GM19238 (cell line): ENCODE measurements at regions not wholly inside any gene's neighbourhood (a gene's known extent, or its start where the extent isn't known, plus 50 kb on each side); places are given as distances from the start of the nearest gene placed in this dataset.
"Not testable (repeated sequence)": the region's sequence is repeated elsewhere in the genome, so short reads cannot be mapped to it uniquely, and the experiment has no call there.

Experiments used
- DNase-seq: peaks from one replicate; pipeline ENCODE4 v3.0.0; 2011; ENCODE audit warnings: low spot score; ENCODE audit not compliant: insufficient read length

DNA sequence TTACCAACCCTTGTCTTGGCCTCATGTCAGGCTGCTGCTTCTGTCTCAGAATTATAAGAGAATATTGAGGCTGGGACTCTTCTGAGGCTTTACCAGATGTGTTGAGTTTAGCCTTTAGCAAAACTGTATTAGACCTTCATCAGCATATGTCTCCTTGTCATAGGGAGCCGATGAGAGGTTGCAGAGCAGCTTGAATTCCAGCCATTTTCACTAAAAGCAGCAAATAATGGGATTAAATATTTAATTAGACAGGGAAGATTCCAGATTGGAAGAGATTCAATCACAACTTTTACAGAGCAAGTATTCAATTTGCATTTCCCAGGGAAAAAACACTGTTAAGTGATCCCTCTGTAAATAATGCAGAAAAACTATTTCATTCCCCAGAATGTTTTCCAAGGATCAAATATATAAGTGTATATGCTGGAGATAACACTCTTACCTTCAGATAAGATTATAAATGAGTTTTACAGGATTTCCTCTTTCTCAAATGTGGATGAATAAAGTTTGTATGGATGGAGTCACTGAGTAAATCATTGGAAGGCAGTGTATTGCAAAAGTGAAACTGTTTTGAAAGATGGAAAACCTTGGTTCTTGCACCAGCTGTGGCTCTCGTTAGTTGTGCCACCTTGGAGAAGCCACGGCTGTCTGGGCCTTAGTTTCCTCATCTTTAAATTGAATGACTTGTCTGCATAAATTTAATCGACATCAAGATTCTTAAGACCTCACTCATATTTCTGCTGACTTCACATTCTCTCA is 466.4 kb upstream of the SGO1 start:
- DNase-seq = no peak

DNA sequence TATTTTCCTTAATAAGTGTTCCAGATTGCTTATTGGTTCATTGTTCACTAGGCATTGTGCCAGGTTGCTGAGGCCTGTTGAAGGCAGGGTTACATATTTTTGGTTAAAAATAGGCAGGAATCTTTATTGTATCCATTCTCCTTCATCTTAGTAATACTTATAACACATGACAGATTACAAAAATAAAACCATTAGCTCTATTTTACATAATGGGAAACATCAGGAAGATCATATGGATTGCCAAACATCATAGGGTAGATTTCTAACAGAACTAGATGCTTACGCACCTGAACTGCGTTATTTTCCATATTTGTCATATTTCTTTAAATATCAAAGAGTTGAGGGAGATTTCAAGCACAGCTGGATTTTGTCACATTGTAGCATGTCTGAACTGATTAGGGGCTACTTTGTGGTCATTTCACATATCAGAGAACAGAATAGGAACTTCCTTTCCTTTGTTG is 462.9 kb upstream of the SGO1 start:
- no peak for DNase-seq

DNA sequence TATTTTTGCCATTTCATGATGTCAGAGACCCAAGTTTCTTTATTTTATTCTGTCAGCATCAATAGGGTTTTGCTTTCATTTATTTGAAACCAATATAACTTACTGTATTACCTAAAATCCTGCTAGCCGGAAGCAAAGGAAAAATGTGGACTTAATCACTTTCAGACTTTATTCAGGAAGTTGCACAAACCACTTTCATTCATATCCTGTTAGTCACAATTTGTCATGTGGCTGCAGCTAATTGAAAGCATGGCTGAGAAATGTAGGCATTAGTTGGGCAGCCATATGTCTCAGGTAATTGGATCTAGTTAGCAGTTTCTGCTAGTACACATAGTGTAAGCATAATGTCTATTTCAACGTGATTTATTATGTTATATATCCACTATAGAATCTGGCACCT is 462.3 kb upstream of the SGO1 start:
- no peak for DNase-seq

DNA sequence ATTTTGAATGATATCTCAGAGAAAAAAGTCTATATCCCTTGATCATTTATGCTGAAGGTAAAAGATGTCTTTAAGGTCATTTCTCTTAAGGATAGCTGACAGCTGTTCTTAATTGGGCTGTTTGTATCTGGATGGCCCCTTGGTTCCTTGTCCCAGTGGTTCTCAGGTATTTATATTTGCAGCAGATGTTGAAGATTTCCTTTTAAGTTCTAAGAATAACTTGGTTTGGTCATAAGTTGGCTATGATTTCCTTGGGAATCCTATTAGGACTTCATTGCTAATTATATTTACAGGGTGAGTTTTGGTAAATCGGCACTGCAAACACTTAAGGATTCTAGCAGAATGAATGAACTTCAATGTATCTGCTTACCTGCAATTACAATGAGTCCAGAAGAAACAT is 460.4 kb upstream of the SGO1 start:
- no peak for DNase-seq

DNA sequence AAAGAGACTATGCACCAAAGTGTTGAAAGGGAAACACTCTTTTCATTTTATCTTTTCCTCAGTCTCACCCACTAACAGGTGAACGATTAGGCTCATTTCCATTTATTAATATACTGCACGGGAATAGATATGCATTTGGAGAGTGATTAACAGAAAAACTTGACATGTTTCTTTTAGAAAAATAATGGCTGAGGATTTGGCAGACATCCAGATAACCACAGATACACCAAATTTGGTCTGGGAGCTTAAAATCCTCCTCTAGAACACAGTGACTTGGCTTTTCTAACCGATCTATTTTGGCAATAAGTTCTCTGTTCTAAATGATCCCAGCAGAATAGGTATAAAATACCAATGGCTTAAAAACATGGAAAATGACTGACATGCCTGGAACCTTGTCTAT is 459.3 kb upstream of the SGO1 start:
- DNase-seq = no peak

DNA sequence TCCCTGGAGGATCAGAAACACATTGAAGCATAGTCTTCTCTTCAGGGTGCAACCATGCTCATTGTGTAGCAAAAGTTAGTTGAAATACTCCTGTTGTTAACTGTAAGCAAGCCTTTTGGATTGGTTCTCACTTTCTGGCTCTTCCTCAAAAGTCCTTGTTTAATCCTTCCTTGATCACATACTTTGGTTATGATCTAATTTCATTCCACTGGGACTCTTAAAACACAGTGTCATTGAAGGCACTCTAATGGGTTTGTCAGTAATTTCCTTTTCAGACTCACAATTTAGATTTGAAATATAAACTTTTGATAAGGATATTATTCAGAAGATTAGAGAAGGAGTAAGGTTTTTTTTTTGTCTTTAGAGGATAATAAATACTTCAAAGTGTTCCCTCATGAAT is 451.7 kb upstream of the SGO1 start:
- DNase-seq = no peak

DNA sequence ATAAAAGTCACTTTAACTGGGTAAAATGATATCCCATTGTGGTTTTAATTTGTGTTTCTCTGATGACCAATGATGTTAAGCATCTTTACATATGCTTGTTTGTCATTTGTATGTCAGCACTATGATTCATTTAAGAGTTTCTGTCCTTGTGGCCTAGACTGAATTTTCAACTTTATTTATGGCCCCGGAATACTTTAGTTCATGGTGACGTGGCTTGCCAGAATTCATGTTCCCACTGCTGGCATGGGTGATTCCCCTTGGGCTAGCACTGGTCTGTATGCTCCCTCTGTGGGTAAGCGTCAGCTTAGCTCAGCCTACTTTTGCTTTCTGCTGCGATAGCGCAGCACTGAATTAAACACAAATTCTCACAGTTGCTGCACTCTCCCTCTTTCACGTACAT is 436.3 kb upstream of the SGO1 start:
- no peak for DNase-seq

DNA sequence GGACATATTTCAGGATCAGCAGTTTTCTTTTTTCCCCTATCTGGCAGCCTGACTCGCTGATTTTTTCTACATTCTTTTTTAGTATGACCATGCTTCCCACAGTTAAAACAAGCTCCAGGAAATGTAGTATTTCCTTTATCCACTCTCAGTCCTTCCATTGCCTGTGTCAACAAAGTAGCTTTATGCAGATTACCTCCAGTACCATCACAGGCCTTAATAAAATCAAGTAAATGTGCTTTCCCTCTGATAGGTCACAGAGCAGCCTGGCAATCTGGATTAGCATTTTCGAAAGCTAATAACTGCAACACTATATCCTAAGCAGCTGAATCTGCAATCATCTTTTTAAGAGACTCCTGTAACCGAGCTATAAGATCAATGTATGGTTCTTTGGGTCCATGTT is 432.6 kb upstream of the SGO1 start:
- not testable (repeated sequence) for DNase-seq

DNA sequence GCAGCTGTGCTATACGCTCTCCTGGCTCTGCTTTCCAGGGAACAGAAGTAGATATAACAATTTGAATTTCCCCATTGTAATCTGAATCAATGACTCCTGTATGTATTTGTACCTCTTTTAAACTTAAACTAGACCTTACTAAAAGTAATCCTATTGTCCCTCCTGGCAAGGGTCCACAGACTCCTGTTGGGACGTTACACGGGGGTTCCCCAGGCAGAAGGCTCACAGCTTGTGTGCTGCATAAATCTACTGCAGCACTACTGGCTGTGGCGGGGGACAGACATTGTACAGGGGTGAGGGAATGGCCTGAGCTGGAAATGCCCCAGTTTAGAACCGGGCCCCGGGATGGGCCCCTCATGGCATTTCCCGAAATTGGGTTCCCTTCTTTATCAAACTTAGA is 432.2 kb upstream of the SGO1 start:
- DNase-seq = not testable (repeated sequence)

DNA sequence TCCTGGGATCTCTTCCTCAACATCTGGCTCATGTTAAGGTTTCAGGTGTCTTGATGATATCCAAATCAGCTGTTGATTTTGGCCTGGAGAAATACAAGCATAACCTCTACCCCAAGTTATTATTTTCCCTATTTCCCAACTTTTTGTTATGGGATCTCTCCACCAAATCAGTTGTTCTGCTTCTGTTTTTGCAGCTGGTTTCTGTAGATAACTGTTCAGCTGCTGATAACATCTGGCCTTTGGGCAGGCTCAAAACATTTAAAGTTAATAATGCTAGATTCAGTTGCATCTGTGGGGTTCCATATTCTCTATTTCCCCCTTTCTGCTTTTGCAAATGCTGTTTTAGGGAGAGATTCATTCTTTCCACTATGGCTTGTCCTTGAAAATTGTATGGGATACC is 430.0 kb upstream of the SGO1 start:
- DNase-seq = not testable (repeated sequence)

DNA sequence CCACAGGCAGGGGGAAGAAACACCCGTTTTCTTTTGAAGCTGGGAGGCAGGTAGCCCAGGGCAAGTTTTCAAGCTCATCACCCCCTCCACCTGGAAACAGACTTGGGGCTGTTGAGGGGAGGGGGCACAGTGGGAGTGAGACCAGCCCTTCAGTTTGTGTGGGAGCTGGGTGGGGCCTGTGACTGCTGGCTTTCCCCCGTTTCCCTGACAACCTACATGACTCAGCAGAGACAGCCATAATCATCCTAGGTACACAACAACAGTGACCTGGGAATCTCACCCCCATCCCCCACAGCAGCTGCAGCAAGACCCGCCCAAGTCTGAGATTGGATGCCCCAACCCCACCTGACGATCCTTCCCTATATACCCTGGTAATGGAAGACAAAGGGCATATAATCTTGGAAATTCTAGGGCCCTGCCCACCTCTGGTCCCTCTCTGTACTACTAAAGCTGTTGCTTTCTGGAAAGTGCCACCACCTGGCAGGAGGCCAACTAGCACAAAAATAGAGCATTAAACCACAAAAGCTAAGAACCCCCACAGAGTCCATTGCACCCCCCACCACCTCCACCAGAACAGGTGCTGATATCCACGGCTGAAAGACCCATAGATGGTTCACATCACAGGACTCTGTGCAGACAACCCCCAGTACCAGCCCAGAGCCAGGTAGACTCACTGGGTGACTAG is 422.2 kb upstream of the SGO1 start:
- no peak for DNase-seq

DNA sequence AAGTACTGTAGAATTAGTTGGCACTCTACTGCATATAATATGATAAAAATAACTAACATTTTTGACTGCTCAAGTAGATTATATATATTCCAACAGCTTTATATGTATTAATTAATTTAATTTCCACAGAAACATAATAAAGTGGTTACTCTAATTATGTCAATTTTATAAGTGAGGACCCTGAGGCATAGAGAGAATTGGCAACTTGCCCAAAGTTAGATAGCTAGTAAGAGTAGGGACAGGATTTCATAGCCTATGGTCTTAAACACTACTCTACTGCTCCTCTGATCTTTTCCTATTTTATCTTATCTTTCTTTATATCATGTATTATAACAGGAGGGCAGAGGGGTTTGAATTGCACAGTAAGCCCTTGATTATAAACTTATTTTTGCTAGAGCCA is 418.7 kb upstream of the SGO1 start:
- DNase-seq = no peak

DNA sequence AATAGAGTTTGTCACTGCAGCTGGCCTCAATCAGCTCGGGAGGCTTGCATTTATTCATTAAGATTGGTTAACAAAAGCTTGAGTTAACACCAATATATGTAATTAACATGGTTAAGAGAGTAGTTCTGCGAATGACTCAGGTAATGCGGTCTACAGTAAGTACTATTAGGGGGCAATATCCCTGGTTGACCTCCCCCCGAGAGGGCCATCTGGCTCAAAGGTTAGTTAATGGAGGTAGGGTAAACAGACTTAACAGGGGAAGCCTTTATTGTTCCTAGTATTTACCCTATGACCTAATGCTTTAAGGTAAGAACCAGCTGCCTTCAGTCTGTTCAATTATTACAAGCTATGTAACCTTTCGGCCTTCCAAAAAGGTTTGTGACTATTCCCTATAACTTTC is 403.3 kb upstream of the SGO1 start:
- DNase-seq = no peak

DNA sequence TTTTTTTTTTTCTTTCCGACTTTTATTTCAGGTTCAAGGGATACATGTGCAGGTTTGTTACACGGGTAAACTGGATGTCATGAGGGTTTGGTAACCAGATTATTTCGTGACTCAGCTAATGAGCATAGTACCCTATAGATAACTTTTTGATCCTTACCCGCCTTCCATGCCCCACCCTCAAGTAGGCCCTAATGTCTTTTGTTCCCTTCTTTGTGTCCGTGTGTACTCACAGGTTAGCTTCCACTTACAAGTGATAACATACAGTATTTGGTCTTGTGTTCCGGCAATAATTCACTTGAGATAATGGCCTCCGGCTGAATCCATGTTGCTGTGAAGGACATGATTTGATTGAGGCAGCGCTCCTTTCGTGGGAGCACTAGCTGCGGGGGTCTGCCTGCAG is 402.8 kb upstream of the SGO1 start:
- DNase-seq = no peak

DNA sequence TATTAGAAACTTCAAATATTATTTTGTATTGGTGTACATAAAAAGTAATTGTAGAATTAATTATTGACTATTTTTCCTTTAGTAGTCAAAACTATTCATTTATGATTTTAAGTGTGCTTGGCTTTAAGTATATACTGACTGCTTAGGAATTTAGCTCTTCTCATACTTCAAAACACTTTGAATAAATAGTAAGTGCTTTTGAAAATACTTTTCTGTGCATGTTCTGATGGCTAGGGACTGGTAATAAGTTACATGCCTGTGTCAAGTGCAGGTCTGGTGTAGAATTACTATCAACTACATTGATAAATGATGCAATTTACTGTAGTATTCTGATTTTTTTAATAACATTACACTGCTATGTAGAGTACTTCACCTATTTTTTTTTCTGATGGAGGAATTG is 397.6 kb upstream of the SGO1 start:
- no peak for DNase-seq

DNA sequence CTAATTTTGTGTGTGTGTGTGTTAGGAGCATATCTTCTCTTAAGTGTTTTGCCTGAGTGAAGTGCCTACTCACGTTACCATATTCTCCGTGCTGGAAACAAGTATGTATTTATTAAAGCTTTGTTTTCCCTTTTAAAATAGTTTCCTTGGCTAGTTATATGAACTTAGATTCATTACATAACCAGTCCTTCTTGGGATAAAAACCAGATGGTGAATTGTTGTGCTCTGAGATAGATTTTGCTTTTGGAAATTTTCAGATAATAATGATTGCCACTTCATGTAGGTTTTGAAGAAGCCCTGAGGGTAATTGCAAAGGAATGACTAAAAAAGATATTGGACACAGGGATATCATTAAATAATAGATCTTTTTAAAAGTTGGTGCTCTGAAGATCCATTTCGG is 390.2 kb upstream of the SGO1 start:
- no peak for DNase-seq

DNA sequence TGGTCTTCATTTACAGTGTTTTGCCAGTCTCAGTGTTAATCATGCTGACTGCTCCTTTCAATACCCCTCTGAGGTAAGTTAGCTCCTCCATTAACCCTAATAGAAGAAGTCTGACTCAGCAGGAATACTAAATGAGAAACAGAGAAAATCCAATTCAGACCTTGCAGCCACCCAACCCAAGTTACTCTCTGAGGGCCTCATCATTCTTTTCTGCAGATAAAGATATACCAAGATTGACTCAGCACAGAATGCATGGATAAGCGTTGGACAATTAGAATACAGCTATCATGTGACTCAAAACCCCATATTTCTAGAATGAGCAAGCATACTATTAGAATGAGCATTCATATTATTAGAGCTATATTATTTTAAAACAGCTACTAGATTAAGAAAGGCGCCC is 389.1 kb upstream of the SGO1 start:
- no peak for DNase-seq

DNA sequence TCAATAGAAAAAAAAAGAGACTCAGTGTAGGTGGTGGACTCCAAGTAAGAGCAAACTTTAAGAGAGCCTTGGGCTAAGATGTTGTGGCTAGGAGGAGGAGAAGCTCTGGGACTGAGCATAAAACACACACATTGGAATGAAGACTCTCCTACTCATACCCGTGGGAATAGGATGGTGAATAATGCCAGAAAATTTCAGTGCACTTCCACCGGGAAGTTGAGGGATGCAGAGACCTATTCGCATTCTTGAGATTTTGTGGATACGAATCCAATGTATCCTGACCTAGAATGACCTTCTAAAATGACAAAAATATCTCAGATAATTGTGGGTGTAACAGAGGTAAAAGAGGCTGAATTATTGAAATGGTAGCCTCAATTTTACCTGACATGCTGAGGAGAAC is 388.7 kb upstream of the SGO1 start:
- DNase-seq = no peak

DNA sequence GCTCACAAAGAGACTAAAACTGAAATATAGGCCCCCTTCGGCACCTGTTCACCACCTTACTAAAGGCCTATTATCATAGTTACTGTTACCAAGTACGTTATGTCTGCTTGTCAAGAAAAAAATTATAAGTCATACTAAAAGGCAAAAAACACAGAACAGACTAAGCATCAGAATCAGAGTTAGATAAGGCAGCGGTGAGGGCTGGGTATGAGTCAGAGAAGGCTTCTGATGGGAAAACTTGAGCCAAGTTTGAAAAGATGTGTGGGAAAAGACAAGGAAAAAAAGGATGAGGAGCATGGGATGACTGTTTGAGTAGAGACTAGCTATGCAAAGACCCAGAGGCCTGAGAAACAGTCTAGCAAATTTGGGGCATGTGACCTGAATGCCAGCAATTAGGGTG is 387.2 kb upstream of the SGO1 start:
- no peak for DNase-seq

DNA sequence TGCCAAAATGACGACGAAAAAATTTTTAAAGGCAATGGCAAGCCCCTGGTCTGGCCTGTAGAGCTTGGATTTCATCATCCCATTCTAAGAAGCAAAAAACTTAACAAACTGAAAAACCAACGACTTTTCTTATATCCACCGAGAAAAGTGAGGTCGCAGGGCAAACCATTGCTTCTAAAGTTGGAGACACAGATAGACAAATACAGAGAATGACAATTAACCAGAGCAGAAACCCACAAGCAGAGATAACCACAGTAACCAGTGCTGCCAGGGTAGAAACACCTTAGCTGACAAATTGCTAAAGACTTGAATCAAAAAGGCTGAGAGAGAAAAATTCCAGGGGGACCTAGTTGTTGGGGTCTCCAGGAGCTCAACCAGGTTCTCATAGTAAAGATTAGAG is 386.5 kb upstream of the SGO1 start:
- DNase-seq = no peak

DNA sequence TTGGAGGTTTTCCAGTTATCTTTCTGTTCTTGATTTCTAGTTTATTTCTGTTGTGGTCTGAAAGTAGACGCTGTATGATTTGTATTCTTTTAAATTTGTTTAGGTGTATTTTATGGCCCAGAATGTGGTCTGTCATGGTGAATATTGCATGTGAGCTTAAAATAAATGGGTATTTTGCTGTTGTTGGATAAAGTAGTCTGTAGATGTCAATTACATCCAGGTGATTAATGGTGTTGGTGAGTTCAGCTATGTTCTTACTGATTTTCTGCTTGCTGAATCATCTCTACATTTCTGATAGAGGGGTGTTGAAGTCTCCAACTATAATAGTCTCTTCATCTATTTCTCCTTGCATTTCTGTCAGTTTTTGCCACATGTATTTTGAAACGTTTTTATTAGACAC is 383.3 kb upstream of the SGO1 start:
- DNase-seq = no peak

DNA sequence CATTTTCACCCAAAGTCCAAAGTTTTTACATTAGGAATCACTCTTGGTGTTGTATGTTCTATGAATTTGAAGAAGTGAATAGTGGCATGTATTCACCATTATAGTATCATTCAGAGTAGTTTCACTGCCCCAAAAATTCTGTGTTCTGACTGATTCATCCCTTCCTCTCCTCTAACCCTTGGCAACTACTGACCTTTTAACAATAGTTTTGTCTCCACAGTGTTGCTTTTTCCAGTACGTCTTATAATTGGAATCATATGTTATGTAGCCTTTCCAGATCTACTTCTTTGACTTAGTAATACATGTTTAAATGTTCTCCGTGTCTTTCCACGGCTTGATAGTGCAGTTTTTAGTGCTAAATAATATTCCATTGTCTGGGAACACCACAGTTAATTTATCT is 379.0 kb upstream of the SGO1 start:
- DNase-seq = no peak

DNA sequence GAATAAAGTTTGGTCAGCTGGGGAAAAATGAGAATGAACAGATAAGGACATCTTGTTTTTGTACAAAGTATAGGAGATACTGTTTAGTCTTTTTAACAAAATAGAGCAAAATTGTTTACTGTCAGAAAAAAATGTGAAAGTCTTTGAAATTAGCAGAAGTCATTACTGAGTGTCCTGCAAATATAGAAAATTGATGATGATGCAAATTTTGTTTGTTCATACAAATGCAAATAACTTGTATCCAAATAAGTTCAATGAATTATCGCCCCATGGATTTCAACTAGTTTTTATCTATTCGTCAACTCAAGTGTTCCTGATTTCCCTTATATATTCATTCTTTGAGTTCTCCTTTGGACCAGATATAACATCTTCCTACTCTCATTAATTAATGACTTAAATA is 378.0 kb upstream of the SGO1 start:
- DNase-seq = no peak
